ENCODE measurements at regions not wholly inside any gene's neighbourhood (a gene's known extent, or its start where the extent isn't known, plus 50 kb on each side); places are given as distances from the start of the nearest gene placed in this dataset.

- no peak for TF ChIP-seq FOXM1 (IDR thresholded peaks at IDR 0.05; ENCODE audit: borderline replicate concordance)
- TF ChIP-seq SP1 (IDR thresholded peaks at IDR 0.05): no peak
- TF ChIP-seq LEF1 (IDR thresholded peaks at IDR 0.05; ENCODE audit: borderline replicate concordance): no peak
- TF ChIP-seq FOXK2 (IDR thresholded peaks at IDR 0.05): no peak
- no peak for TF ChIP-seq BHLHE40 (IDR thresholded peaks at IDR 0.05; ENCODE audit: borderline replicate concordance)
- no peak for TF ChIP-seq L3MBTL2 (conservative IDR thresholded peaks at IDR 0.05)
- TF ChIP-seq PKNOX1 (IDR thresholded peaks at IDR 0.05): no peak
- no peak for TF ChIP-seq CTBP1 (IDR thresholded peaks at IDR 0.05; ENCODE audit: borderline replicate concordance)
- TF ChIP-seq SUZ12 (IDR thresholded peaks at IDR 0.05): no peak
- no peak for TF ChIP-seq ARNT (IDR thresholded peaks at IDR 0.05)
Observed at GRCh38 chr15:63454503-63455211, 49.7 kb upstream of the USP3 start.

All from HEK293T (cell line).